IPS DF 4.7 (cell line): ENCODE measurements at regions not wholly inside any gene's neighbourhood (a gene's known extent, or its start where the extent isn't known, plus 50 kb on each side); places are given as distances from the start of the nearest gene placed in this dataset.

ENCODE experiments used
- DNase-seq: peaks from one replicate; pipeline ENCODE4 v3.0.0-alpha.2; 2013; ENCODE audit warnings: low spot score; ENCODE audit errors: extremely low read depth

GRCh38 chr4:170323623-170324022 is 233.9 kb upstream of the AADAT start:
- DNase-seq: no peak

- DNase-seq: no peak
Measured at GRCh38 chr4:170307182-170307581, 217.4 kb upstream of the AADAT start.

GRCh38 chr4:170306208-170306607 is 216.5 kb upstream of the AADAT start:
- no peak for DNase-seq

- DNase-seq: no peak
Measured at GRCh38 chr4:170305627-170306026, 215.9 kb upstream of the AADAT start.

GRCh38 chr4:170281027-170281426 is 191.3 kb upstream of the AADAT start:
- no peak for DNase-seq

GRCh38 chr4:170278460-170278859 is 188.7 kb upstream of the AADAT start:
- DNase-seq: no peak

DNA sequence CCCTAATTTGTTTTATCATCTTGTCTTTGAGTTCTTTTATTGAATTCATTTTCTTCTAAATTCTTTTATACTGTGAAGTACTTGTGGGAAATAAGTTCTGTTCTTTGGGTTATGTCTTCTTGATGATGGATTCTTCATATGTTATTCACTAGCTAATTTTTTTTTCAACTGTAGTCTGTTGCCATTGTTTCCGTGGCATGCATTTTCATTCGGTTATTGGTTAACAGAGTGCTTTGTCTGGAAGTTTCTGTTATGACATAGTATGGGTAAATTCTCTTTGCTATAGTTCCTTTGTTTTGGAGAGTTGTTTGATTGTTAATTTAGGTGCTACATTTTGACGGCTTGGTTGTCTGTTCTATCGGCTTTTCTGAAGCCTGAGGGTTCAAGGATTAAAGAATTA is 184.9 kb upstream of the AADAT start:
- DNase-seq: no peak

DNA sequence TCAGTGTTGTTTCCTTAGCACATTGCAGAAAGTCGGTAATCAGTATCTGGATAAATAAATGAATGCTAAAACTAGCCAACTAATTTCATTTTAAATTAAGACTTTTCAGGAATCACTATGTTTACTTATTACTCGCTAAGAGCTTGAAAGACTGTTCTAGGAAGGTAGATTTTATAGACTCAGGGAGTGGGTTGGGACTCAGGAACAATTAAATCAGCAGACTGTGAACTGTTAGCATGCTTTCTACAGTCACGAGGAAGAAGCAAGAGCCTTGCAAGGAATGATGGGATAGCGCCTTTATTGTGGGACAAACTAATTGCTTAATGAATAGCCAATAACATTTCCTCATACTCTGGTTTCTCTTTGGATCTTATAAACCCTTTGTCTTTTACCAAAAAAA is 183.2 kb upstream of the AADAT start:
- DNase-seq: no peak

DNA sequence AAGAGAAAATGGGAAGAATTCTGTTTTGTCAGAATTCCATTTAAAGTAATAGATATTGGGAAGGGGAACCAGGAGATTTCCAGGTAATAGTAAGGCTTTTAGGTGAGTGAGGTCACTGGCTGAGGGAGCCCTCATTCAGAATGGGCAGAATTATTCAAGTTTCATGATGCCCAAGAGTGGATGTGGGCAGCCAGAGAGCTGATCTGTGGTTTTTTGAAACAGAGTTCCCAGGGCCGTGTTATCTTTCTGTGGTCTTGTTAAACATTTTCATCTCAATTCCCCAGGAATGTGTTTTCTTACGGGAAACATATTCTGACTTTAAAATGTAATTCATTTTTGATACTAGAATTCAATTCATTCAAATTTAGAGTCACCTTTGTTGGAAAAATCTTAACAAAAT is 182.0 kb upstream of the AADAT start:
- DNase-seq: no peak

DNA sequence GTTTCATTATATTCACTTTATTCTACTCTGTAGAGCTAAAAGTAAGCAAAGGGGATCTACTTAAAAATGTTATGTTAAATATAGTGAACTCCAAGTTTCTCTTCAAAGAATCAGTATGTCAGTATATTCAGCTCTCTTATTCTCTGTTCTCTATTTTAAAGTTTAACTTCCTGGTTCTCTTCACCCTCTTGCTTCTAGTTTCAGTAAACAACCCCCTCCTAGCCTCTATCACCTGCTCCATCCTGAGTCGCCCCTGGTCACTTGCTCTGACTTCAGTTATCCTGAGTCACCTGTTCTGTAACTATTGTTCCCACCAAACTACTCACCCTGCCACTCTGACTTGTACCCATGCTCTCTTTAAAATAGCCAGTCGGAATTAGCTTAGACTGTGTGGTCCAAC is 180.9 kb upstream of the AADAT start:
- DNase-seq: no peak

DNA sequence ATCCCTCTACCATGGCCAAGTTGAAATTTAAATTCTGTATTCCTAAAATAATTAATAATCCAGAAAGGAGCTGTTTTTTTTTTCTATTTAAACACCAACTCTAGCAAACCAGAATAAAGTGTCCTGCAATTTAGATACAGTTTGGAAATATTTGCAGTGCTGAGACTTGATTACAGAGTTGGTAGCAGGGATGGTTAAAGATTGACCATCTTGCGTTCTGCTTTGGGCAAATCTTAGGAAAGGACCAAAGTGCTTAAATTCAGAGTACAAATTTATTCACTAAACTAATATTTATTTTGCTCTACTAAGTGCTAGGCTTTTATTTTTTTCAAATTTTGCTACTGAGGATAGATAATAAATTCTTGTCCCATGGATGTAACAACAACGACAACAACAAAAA is 180.2 kb upstream of the AADAT start:
- DNase-seq: no peak

GRCh38 chr4:170259631-170260153 is 169.9 kb upstream of the AADAT start:
- DNase-seq: peak; percentile 94

DNA sequence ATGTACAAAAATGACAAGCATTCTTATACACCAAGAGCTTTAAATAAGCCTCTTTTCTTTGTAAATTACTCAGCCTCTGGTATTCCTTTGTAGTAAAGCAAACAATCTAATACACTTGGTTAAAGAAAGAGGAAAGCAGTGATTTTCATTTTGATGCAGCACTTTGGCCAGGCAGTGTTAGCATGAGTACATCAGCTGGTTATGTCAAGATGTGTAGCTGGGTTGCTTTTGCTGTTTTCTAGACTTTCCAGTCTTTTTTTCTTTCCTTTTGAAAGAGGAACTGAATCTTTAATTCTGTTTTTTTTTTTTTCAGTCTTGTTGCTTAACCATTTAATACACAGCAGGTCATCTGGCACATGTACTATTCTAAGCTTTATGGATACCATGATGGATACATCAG is 167.1 kb upstream of the AADAT start:
- DNase-seq: no peak

GRCh38 chr4:170248576-170248975 is 158.8 kb upstream of the AADAT start:
- DNase-seq: no peak

- DNase-seq: no peak
Measured at GRCh38 chr4:170248029-170248428, 158.3 kb upstream of the AADAT start.

DNA sequence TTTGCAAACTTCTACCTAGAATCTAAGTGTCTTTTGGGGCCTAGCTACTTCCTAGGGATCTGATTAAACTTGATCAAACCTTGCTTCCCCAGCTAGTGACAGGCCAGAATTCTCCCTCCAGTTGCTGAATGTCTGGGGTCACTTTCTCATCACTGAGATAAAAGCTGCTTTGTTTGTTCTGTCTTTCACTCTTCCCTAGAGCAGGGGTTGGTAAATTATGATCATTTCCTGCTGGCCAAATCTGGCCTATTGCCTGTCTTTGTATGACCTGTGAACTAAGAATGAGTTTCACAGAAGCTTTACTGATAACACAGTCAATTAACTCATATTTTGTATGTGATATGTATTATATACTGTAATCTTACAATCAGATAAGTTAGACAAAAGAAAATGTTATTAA is 157.8 kb upstream of the AADAT start:
- DNase-seq: no peak

- no peak for DNase-seq
Measured at GRCh38 chr4:170243662-170244288, 154.0 kb upstream of the AADAT start.

DNA sequence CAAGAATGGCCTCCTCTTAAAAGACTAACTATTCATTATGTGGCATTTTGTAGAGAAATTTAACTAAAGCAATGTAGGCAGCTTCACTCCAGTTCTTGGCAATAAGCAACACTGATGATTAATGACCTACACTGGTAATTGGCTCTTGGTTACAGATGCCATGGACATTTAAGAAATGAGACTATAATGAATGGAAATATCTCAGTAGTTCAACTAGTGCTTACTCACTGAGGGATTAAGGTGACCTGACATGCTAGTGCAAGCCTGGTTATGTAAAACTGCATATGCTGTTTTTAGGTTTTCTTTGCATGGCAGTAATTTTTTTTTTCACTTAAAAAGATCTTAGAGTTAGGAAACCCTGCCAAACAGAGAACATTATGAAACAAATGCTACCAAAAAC is 152.7 kb upstream of the AADAT start:
- DNase-seq: no peak

DNA sequence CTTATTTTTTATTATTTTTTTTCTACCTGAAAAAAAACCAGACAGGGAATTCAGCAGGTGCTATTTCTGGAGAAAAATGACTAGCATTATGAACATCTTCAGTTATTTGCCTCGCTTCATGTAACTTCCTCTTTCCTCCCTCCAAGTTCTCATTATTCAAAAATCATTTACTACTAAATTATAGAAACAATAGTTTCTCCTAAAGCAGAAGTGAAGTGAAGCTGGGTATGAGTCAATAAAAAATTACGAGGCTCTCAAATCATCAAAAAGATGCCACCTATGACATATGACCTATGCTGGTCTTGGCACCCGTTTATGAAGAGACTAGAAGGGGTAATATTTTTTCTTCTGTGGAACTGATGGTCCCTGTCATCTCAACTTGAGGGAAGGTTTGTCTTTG is 145.0 kb upstream of the AADAT start:
- no peak for DNase-seq

DNA sequence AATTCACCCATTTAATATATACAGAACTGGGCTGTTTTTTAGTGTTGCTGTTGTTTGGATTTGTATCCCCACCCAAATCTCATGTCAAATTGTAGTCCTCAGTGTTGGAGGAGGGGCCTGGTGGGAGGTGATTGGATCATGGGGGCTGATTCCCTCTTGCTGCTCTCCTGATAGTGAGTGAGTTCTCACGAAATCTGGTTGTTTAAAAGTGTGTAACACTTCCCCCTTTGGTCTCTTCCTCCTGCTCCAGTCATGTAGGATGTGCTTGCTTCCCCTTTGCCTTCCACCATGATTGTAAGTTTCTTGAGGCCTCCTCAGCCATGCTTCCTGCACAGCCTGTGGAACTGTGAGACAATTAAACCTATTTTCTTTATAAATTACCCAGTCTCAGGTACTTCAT is 141.6 kb upstream of the AADAT start:
- DNase-seq: no peak

DNA sequence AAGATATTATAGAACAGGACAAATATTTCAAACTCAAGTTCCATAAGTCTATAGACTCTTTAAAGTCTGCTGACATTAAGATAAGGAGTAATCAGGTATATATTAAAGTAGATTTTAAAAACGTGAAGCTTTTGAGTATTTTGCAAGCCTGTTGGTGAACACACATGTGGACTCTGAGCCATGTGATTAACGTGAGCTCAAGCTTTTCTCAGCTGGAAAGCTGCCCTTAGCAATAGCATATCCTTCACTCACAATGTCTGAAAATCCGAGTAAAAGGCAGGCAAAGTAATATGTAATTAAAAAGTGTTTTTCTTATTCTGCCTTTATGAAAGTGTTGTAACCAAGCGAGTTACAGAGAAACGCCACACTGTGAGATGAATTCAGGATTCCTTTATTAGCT is 140.5 kb upstream of the AADAT start:
- no peak for DNase-seq

GRCh38 chr4:170229006-170229405 is 139.2 kb upstream of the AADAT start:
- DNase-seq: no peak

GRCh38 chr4:170227928-170228327 is 138.2 kb upstream of the AADAT start:
- no peak for DNase-seq

DNA sequence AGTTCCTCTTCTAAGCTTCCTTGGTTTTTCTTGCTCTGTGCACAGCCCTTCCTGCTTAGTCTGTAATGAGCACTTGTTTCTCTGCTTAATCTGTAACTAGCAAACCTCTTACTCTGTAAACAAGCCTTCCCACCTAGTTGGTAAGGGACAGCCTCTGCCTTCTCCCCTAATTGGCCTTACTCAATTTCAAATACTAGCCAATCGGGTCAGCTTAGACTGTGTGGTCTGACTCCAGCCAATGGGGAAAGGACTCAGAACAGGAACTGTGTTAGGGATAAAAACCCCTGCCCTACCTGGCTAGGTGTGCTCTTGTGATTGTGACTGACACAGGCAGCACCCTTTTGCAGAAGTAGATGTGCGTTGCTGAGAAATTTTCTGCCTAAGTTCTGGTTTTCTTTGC is 136.5 kb upstream of the AADAT start:
- no peak for DNase-seq
